ENCODE measurements at regions not wholly inside any gene's neighbourhood (a gene's known extent, or its start where the extent isn't known, plus 50 kb on each side); places are given as distances from the start of the nearest gene placed in this dataset.

DNA sequence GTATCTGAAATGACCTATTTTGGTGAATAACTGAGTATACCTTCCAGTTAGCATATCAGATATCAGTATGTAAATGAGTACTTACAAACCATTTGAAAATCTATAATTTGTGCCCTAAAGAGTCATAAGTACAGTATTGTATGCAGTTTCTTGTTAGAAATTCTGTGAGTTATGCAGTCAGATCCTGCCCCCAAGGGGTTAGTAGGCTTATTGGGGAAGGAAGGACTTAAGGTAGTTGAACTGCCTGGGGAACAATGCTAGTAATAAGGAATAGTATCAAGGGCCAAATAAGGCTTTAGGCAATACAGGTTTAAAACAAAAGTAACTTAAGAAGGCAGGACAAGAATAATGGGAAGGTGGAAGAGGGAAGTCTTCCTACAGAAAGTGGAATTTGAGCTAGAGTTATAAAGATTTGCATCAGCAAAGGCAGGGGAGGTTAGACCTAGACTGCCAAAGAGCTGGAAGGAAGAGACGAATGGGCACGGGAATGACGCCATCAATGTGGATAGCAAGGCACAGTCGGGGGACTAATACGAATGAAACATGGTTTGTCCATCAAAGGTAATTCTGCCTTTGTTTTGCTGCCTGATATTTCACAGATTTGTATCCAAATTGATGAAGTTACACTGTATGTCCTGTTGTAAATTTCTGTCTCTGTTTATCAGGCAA, 182.9 kb upstream of the DPYD start:
- no peak for DNase-seq

DNA sequence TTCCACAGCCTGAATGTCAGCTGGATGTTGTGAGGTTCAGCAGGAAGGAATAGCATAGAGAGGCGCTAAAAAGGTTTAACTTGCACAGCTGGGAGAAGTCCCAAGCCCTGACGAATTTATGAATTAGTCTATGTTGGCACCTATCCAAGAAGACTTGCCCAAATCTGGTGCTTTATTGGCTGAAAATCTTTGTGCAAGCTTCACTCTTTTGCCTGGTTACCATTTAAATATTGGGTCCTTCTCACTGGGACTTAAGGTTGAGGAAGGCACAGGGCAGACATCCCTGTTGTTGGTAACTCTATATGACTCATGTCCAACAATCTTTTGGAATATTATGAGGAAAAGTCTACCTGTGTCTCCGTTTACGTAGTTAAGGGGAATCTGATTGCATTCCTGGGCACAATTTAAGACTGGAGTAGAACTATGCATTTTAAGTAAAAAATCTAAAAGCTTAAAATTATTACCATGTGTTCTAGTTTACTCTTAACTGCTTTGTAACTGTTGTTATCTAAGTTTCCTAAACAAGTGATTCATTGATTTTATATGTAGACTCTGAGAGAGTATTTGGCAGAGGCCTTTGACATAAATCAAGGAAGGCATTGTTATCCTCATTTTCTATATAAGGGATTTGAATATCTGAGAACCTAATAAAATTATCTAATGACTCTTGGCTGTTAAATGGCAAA, 181.7 kb upstream of the DPYD start:
- no peak for DNase-seq

- no peak for DNase-seq
Measured at GRCh38 chr1:98101364-98101763, 180.5 kb upstream of the DPYD start.

- DNase-seq: no peak
Measured at GRCh38 chr1:98099501-98099900, 178.7 kb upstream of the DPYD start.

DNA sequence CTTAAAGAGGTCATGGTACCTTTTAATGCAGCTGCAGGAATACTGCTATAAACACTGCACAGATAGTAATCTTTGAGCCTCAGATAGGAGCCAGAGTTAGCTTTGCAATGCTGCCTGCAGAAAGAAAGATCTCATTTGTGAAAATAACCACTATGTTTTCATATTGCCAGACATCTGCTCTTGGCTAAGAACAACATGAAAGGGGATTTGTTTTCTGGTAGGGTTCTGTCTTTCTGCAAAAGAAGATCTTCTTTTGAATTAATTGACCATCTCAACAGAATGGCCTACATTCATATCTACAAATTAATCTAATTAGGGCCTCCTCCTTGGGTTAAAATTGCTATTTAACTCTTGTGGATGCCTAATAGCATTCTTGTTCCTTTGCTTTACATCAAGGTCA, 177.6 kb upstream of the DPYD start:
- no peak for DNase-seq

DNA sequence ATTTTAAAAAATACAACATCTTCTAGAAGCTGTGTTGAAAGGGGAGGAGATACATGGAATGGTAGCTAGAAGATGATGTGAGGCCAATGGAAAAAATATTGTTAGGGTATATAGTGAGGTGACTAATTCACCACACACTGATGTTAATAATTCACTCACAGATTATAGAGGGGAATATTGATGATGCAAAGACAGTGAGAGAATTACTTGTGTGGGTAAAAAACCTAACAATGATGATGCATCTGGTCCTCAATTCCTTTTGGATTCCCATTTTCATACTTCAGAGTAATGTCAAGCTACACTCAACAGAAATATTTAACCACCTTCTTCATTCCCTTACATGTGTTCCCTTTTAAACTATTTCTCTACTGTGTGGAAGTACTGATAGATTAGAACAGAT, 169.5 kb upstream of the DPYD start:
- DNase-seq: no peak

GRCh38 chr1:98088381-98088780, 167.5 kb upstream of the DPYD start:
- no peak for DNase-seq

GRCh38 chr1:98086796-98087441, 166.1 kb upstream of the DPYD start:
- no peak for DNase-seq

DNA sequence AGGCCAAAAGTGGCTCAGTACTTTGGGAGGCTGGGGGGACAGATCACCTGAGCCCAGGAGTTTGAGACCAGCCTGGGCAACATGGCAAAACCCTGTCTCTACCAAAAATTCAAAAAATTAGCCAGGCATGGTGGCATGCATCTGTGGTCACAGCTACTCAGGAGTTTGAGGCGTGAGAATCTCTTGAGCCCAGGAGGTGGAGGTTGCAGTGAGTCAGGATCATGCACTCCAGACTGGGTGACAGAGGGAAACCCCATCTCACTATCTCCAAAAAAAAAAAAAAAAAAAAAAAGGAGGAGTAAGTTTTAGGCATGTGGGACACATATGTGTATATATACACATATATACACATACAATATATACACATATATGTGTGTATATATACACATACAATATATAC, 165.3 kb upstream of the DPYD start:
- no peak for DNase-seq

DNA sequence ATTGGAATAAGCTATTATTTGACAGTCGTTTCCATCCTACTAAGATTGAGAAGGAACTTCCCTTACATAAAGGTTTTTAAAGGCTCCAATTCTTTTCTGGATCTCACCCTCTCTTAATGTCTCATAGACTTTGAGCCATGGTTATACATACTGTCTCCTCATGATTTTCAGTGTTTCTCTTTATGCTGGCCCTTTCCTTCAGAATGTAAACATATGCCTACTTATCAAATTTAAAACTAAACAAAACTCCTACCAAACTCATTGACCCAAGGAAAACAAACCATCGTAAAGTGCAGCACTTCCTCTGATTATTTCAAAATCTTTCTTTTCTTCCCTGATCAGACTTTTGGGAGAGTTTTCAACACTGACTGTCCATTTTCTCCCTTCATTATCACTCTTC, 163.4 kb upstream of the DPYD start:
- no peak for DNase-seq

DNA sequence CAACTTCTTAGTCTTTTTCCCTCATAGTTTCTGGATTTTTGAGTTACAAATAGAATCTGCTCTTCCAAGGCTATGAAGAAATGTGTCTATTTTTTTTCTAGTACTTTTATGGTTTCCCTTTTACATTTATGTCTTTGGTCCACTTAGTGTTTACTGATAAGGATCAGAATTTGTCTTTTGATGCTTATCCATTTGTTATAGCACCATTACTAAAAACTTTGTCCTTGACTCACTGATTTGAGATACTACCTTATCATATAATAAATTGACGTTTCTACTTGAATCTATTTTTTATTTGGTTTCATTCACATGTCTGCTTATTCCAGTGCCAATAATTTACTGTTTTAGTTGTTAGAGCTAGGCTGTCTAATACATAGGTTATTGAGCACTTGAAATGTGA, 161.1 kb upstream of the DPYD start:
- DNase-seq: no peak

GRCh38 chr1:98078596-98078995, 157.8 kb upstream of the DPYD start:
- DNase-seq: no peak

DNA sequence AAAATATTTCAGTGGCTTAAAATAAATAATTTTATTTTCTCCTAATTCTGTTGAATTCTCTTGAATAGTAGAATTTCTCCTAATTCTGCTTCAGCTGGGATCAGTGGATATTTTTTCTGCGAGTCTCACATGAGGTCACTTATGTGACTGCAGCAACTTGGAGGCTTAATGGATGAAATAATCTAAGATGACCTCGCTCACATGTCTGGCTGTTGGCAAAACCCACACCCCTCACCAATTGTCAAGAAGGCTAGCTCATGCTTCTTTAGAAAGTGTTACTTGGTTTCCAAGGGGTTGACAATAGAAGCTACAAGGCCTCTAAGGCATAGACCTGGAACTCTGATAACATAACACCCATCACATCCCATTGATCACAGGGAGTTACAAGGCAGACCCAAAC, 156.9 kb upstream of the DPYD start:
- no peak for DNase-seq

DNA sequence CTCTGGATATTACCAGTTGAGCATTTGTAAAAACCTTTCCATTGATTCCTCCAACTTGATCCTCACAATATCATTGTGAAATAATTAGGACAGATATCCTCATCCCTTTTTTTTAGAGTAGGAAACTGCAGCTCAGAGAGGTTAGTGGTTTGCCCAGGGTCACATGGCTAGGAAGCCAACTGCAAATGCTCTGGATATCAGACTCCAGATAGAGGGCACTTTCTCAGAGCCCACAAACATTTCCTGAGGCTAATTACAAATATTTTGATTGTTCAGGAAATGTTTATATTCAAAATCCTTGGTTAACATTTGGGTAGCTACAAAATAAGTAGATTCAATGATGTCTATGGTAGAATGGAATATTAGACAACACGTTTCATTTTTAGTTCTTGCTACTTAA, 154.8 kb upstream of the DPYD start:
- DNase-seq: no peak

- DNase-seq: no peak
Measured at GRCh38 chr1:98073823-98074222, 153.0 kb upstream of the DPYD start.

DNA sequence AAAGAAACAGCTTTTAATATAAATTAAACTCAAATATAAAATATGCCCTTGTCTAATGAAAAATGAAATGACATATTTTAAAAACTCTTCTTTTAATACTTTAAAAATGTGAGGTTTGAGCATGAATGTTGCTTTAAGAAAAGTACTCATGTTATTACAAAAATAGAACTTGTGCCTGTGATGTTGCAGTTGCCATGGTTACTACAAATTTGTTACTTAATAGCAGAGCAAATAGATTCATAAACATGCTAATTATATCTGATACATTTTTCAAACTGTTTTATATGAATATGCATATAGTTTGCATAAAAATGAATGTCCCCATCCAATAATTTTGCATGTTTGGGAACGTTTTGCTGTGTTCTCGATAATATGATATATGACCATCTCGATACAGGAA, 152.3 kb upstream of the DPYD start:
- no peak for DNase-seq

- no peak for DNase-seq
Measured at GRCh38 chr1:98072047-98072446, 151.2 kb upstream of the DPYD start.

DNA sequence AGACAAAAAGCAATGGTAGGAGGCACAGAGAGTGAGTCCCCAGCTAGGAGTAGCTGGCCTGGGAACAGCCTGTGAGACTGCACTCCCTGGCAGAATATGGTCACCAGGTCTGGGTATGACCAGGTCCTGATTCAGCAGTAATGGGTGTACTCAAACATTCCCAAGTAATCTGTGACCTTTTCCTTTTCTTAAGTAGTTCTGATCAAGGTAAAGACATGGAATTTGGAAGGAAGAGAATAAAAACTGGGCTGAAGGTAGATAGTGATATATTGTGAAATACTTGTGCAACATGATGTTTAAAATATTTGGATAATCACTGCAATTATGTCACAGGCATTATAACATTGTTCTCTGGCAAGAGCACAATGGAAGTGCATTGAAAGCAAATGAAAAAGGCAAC, 147.2 kb upstream of the DPYD start:
- no peak for DNase-seq

DNA sequence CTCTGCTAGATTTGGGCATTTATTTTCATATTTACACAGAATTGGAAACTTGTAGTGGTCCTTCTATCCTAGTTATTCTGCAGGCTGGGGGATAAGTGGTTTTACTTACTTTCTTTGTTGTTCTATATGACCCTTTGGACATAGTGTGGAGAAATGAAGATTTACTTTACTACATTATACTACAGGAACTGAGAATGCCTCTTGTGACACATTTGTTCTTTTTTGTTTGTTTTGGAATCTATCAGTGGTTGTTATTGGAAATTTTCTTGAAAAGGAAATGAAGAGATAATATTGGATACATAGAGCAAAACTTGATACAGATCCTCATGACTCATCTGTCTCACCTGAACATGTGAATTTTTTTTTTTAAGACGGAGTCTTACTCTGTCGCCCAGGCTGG, 146.1 kb upstream of the DPYD start:
- no peak for DNase-seq

GRCh38 chr1:98059620-98060019, 138.8 kb upstream of the DPYD start:
- DNase-seq: no peak

DNA sequence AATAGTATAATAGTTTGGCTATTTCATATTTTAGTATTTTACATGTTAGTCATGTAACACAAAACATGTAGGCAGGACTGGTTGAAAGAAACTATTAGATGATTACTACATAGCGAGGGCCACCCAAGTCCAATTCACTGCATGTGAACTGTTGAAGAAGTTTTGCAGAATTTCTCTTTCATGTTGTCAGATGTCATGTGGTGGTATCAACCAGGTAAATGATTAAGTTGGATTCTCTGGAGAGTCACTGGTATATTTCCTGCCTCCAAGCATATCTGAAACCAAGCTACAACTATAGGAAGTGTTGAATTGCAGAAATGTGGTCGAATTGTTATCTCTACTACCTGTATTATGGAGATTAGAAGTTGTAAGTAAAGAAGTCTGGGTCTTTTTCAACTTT, 137.8 kb upstream of the DPYD start:
- no peak for DNase-seq

DNA sequence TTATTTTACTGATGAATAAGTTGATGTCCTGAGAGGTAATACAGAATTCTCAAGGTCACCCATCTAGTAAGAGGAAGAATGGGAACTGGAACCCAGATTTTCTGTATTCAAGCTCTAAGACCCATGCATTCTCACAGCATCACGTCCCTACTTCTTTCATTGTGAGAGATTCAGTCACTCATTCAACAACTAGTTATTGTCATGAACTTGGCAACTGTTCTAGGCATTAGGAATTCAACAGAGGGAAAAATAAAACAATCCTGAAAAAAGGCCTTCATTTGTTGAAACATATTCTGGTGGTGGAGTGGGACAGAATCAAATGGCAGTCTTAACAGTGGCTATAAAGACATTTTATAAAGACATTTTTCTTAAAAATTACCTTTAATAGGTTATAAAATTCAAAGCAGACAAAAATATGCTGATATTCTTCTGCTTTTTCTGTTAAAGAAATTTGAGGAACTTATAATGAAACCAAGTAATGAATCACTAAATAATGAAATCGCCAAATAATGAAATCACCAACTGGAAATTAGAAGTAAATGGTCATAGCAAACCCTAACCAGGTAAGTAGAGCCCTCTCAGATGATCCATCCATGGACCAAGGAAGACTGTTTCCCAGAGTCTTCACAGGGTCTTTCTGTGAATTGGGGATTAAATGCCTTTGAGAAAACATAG, 136.5 kb upstream of the DPYD start:
- no peak for DNase-seq

GRCh38 chr1:98056781-98057180, 135.9 kb upstream of the DPYD start:
- DNase-seq: no peak

DNA sequence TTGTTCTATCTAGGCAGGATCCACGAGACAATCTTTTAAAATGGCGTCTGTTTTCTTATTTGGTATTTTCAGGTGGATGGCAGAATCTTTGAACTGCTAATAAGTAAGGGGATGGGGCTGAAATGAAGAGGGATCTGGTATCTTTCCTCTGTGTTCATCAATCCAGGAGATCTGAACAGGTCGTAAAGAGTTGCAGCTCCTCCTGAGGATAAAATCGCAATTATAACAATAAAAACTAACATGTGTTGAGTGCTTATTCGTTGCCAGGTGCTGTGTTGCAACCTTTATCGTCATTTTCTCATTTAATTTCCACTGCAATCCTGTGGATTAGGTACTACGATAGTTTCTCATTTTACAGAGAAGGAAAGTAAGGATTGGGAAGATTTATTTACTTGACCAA, 134.6 kb upstream of the DPYD start:
- DNase-seq: no peak

All from NCI-H2029 treated with DMSO at 0.1 percent for 48 hours (cell line).